Spleen (tissue), 7 donors: ENCODE measurements at regions not wholly inside any gene's neighbourhood (a gene's known extent, or its start where the extent isn't known, plus 50 kb on each side); places are given as distances from the start of the nearest gene placed in this dataset.

ENCODE experiments used
- CTCF ChIP-seq, 11 experiments: fragments of 200-600 bp in 7 of 11; fragments of 450-650 bp in 4 of 11; sonication (generic) in 4 of 11; IDR thresholded peaks in 8 of 11; conservative IDR thresholded peaks in 3 of 11; 1 replicate in 7 of 11; 2 replicates in 4 of 11; pipeline versions ENCODE4 v1.4.0 to v1.8.0; 2016 to 2021; ENCODE audit warnings: antibody characterized with exemption in 11 of 11, inconsistent platforms in 4 of 11, mild to moderate bottlenecking in 1 of 11
- POLR2A ChIP-seq, 3 donors: fragments of 450-650 bp; IDR thresholded peaks; one replicate each; pipeline ENCODE4 v1.5.1; 2017; ENCODE audit warnings: antibody characterized with exemption in 3 of 3, mild to moderate bottlenecking in 1 of 3
- POLR2AphosphoS5 ChIP-seq, 3 donors: sonication (generic); formaldehyde crosslinking; IDR thresholded peaks; one replicate each; pipeline ENCODE4 v1.5.1; 2017; ENCODE audit warnings: antibody characterized with exemption in 3 of 3
- donor health status: DM: no; HTN: no; CAD: no; lungs with moderate emphysema.
- donor health status: DM: no; HTN: no; CAD: no.
- donor health status: DM: no; HTN: no; CAD: no.

- TF ChIP-seq CTCF (IDR thresholded peaks at IDR 0.05 in 8 of 11, conservative IDR thresholded peaks at IDR 0.05 in 3 of 11) (no peak), POLR2A (IDR thresholded peaks at IDR 0.05) (no peak), POLR2AphosphoS5 (IDR thresholded peaks at IDR 0.05) (no peak)
Measured at GRCh38 chr14:83624541-83624940, 1905.4 kb upstream of the FLRT2 start.
